Right renal cortex interstitium (tissue), 3 donors: ENCODE measurements at regions not wholly inside any gene's neighbourhood (a gene's known extent, or its start where the extent isn't known, plus 50 kb on each side); places are given as distances from the start of the nearest gene placed in this dataset.

Source experiments
- DNase-seq, 3 donors: peaks; one replicate each; pipeline ENCODE4 v3.0.0-alpha.2; 2013; ENCODE audit warnings: low read depth in 3 of 3, low spot score in 2 of 3

- DNase-seq: no peak
Measured at GRCh38 chr10:42969909-42970308, 107.0 kb upstream of the RET start.

GRCh38 chr10:42970451-42971250 is 106.2 kb upstream of the RET start:
- DNase-seq: no peak

- DNase-seq: no peak
Measured at GRCh38 chr10:42971251-42971599, 105.6 kb upstream of the RET start.

GRCh38 chr10:42972946-42973345 is 103.9 kb upstream of the RET start:
- no peak for DNase-seq

GRCh38 chr10:42973411-42973810 is 103.5 kb upstream of the RET start:
- DNase-seq: no peak

- no peak for DNase-seq
Measured at GRCh38 chr10:42973870-42974692, 102.8 kb upstream of the RET start.

- DNase-seq: no peak
Measured at GRCh38 chr10:42974693-42975002, 102.2 kb upstream of the RET start.

GRCh38 chr10:42975005-42975493 is 101.8 kb upstream of the RET start:
- DNase-seq: no peak

GRCh38 chr10:42975558-42976340 is 101.1 kb upstream of the RET start:
- no peak for DNase-seq

GRCh38 chr10:42976351-42977031 is 100.4 kb upstream of the RET start:
- no peak for DNase-seq

- DNase-seq: no peak
Measured at GRCh38 chr10:42977032-42977416, 99.8 kb upstream of the RET start.

- no peak for DNase-seq
Measured at GRCh38 chr10:42979181-42979580, 97.7 kb upstream of the RET start.

GRCh38 chr10:42979721-42980467 is 97.0 kb upstream of the RET start:
- DNase-seq: no peak

- DNase-seq: no peak
Measured at GRCh38 chr10:42980553-42981357, 96.1 kb upstream of the RET start.

- no peak for DNase-seq
Measured at GRCh38 chr10:42981358-42982236, 95.3 kb upstream of the RET start.

GRCh38 chr10:42982891-42983506 is 93.9 kb upstream of the RET start:
- no peak for DNase-seq

GRCh38 chr10:42983591-42983990 is 93.3 kb upstream of the RET start:
- DNase-seq: no peak
